ENCODE measurements at regions not wholly inside any gene's neighbourhood (a gene's known extent, or its start where the extent isn't known, plus 50 kb on each side); places are given as distances from the start of the nearest gene placed in this dataset.

- POLR2A ChIA-PET = no interaction called here
Observed at GRCh38 chr14:53325176-53325806, 172.2 kb upstream of the DDHD1 start.

GRCh38 chr14:53316504-53316903 is 163.4 kb upstream of the DDHD1 start:
- POLR2A ChIA-PET = no interaction called here

More at GRCh38 chr14:53325176-53325806, 172.2 kb upstream of the DDHD1 start:
- no peaks in the 10 kb centered on the region for H3K9me3 ChIP-seq (ENCODE audit: control insufficient read depth, insufficient read depth, low read length)
- TF ChIP-seq CTCF (IDR thresholded peaks at IDR 0.05; ENCODE audit: low read depth, low read length) = peak; percentile 66
- H3K27ac ChIP-seq (ENCODE audit: low read depth, low read length) = no peak overlapping the region
- H3K27me3 ChIP-seq (ENCODE audit: control insufficient read depth, insufficient read depth, low read length) = no peaks in the 10 kb centered on the region
- H3K4me3 ChIP-seq (ENCODE audit: low read depth, low read length) = no peak overlapping the region
- CTCF ChIA-PET = interaction anchor here (0.6 to 2.9 kb wide), 17 partner anchors 9 to 1023 kb away, joined by 3 to 20 read pairs (median 4); no protein-coding TSS in a partner anchor
- DNase-seq (ENCODE audit: low read depth, low spot score) = no peak

GRCh38 chr14:53310412-53310811 is 157.3 kb upstream of the DDHD1 start:
- no peak overlapping the region for H3K4me3 ChIP-seq (ENCODE audit: low read depth, low read length)
- no peak overlapping the region for H3K27ac ChIP-seq (ENCODE audit: low read depth, low read length)
- no peak for DNase-seq (ENCODE audit: low read depth, low spot score)
- CTCF ChIA-PET = no interaction called here
- H3K9me3 ChIP-seq (ENCODE audit: control insufficient read depth, insufficient read depth, low read length) = no peaks in the 10 kb centered on the region
- TF ChIP-seq CTCF (IDR thresholded peaks at IDR 0.05; ENCODE audit: low read depth, low read length) = no peak
- H3K27me3 ChIP-seq (ENCODE audit: control insufficient read depth, insufficient read depth, low read length) = no peaks in the 10 kb centered on the region
- POLR2A ChIA-PET = no interaction called here

More at GRCh38 chr14:53316504-53316903, 163.4 kb upstream of the DDHD1 start:
- Histone ChIP-seq H3K27ac (ENCODE audit: low read depth, low read length) (no peak overlapping the region), H3K27me3 (ENCODE audit: control insufficient read depth, insufficient read depth, low read length) (no peaks in the 10 kb centered on the region), H3K4me3 (ENCODE audit: low read depth, low read length) (no peak overlapping the region), H3K9me3 (ENCODE audit: control insufficient read depth, insufficient read depth, low read length) (peaks cover 5% of the 10 kb centered on the region)
- DNase-seq (ENCODE audit: low read depth, low spot score) = no peak
- no peak for TF ChIP-seq CTCF (IDR thresholded peaks at IDR 0.05; ENCODE audit: low read depth, low read length)
- CTCF ChIA-PET = interaction anchor here (0.6 to 1.2 kb wide), 3 partner anchors 8 to 222 kb away, joined by 3 to 4 read pairs (median 3); no protein-coding TSS in a partner anchor

GRCh38 chr14:53306911-53307310 is 153.8 kb upstream of the DDHD1 start:
- H3K27ac ChIP-seq (ENCODE audit: low read depth, low read length) = no peak overlapping the region
- no peak for TF ChIP-seq CTCF (IDR thresholded peaks at IDR 0.05; ENCODE audit: low read depth, low read length)
- H3K27me3 ChIP-seq (ENCODE audit: control insufficient read depth, insufficient read depth, low read length) = peaks cover 2% of the 10 kb centered on the region
- H3K9me3 ChIP-seq (ENCODE audit: control insufficient read depth, insufficient read depth, low read length) = no peaks in the 10 kb centered on the region
- peak; percentile 16 for DNase-seq (ENCODE audit: low read depth, low spot score)
- ChIA-PET CTCF (interaction anchor here (0.6 to 4.8 kb wide), 14 partner anchors 11 to 1041 kb away, joined by 3 to 45 read pairs (median 4); partner anchors contain the start of gene DDHD1), POLR2A (no interaction called here)
- H3K4me3 ChIP-seq (ENCODE audit: low read depth, low read length) = no peak overlapping the region

DNA sequence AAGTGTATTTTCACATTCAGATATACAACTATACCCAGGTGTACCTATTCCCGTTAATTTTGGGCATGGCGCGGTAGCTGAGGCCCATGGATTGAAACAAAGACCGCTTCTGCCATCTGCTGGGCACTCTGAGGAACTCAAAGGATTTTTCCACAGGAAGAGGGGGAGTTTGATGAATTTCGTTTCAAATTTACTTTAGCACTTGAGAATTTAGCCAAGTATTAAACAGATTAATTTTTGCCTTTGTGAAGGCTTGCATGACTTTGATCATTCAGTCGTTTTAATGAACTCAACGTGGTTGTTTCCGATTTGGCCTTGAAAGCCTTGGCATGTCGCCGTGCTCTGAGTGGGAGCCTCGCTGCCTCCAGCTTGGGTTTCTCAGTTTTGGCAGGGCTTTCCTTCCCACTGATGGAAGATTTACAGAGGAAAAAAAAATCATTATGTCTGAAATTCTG is 153.2 kb upstream of the DDHD1 start:
- peak; percentile 79 for TF ChIP-seq CTCF (IDR thresholded peaks at IDR 0.05; ENCODE audit: low read depth, low read length)
- POLR2A ChIA-PET = no interaction called here

More for the DNA sequence above, 153.2 kb upstream of the DDHD1 start:
- Histone ChIP-seq H3K9me3 (ENCODE audit: control insufficient read depth, insufficient read depth, low read length) (no peaks in the 10 kb centered on the region), H3K27ac (ENCODE audit: low read depth, low read length) (no peak overlapping the region), H3K4me3 (ENCODE audit: low read depth, low read length) (peak overlapping the region; percentile 55), H3K27me3 (ENCODE audit: control insufficient read depth, insufficient read depth, low read length) (peaks cover 2% of the 10 kb centered on the region)
- DNase-seq (ENCODE audit: low read depth, low spot score) = peak; percentile 42
- CTCF ChIA-PET = interaction anchor here (0.6 to 4.8 kb wide), 16 partner anchors 11 to 1041 kb away, joined by 3 to 45 read pairs (median 4); no protein-coding TSS in a partner anchor
